Panc1 (cell line): ENCODE measurements at regions not wholly inside any gene's neighbourhood (a gene's known extent, or its start where the extent isn't known, plus 50 kb on each side); places are given as distances from the start of the nearest gene placed in this dataset.

ENCODE experiments used
- ATAC-seq: fragments of 200-7000 bp; cut with Tn5 transposase; 2 replicates; pipeline ENCODE4 v1.9.1; 2020; ENCODE audit warnings: mild to moderate bottlenecking, moderate library complexity
- BruUV-seq: library from RNA; stranded (reverse); fragments of 400-500 nt; replicated peaks from 2 replicates; lab custom pipeline; 2021; lab: Mats Ljungman, UMichigan
- CTCF ChIA-PET: fragments of 300-600 bp; sonication (Branson Sonifier 250); formaldehyde crosslinking; loops from one replicate; lab custom pipeline; 2022; ENCODE audit warnings: antibody characterized with exemption; lab: Charles Lee
- POLR2A ChIA-PET: fragments of 300-600 bp; sonication (Branson Sonifier 250); formaldehyde crosslinking; loops from one replicate; lab custom pipeline; 2022; ENCODE audit warnings: antibody characterized with exemption; lab: Charles Lee
- DNase-seq: peaks from one replicate; pipeline ENCODE4 v3.0.0-alpha.2; 2010; ENCODE audit warnings: low read depth, low spot score
- H3K27ac ChIP-seq: 2 replicates; pipeline ENCODE4 v1.5.1; 2011; ENCODE audit warnings: mild to moderate bottlenecking, low read length, inconsistent platforms
- H3K27me3 ChIP-seq: fragments of 200-500 bp; sonication (Bioruptor generic); 2 replicates; pipeline ENCODE4 v1.6.0; 2014; ENCODE audit warnings: low read length, inconsistent platforms; ENCODE audit not compliant: control insufficient read depth, insufficient read depth
- H3K36me3 ChIP-seq: fragments of 200-500 bp; sonication (Bioruptor generic); 2 replicates; pipeline ENCODE4 v1.5.1; 2014; ENCODE audit warnings: inconsistent platforms, mild to moderate bottlenecking, low read length, moderate library complexity; ENCODE audit not compliant: control insufficient read depth, insufficient read depth
- H3K4me1 ChIP-seq: 2 replicates; pipeline ENCODE4 v1.5.1; 2011; ENCODE audit warnings: inconsistent platforms, mild to moderate bottlenecking, low read length, moderate library complexity; ENCODE audit not compliant: control insufficient read depth, insufficient read depth
- H3K4me3 ChIP-seq, 2 experiments: 2 replicates each; pipeline ENCODE4 v1.5.1; 2011 to 2012; ENCODE audit warnings: low read depth in 2 of 2, low read length in 2 of 2, mild to moderate bottlenecking in 2 of 2, inconsistent platforms in 1 of 2, moderate library complexity in 1 of 2
- H3K9me3 ChIP-seq: fragments of 200-500 bp; sonication (Bioruptor generic); 2 replicates; pipeline ENCODE4 v1.5.1; 2014; ENCODE audit warnings: low read depth, mild to moderate bottlenecking, inconsistent platforms, low read length, moderate library complexity; ENCODE audit not compliant: control insufficient read depth, insufficient read depth
- CTCF ChIP-seq: fragments of 450-650 bp; IDR thresholded peaks from 2 replicates; pipeline ENCODE4 v1.5.1; 2017; ENCODE audit warnings: mild to moderate bottlenecking
- POLR2AphosphoS5 ChIP-seq: IDR thresholded peaks from 2 replicates; pipeline ENCODE4 v1.6.1; 2012; ENCODE audit warnings: mild to moderate bottlenecking, low read depth, low read length, moderate library complexity
- REST ChIP-seq, 2 experiments: IDR thresholded peaks; 2 replicates each; pipeline ENCODE4 v1.6.1; 2011 to 2012; ENCODE audit warnings: low read depth in 2 of 2, control low read depth in 1 of 2, low read length in 1 of 2, mild to moderate bottlenecking in 1 of 2, moderate library complexity in 1 of 2; ENCODE audit not compliant: insufficient read depth in 1 of 2
- SIN3A ChIP-seq: IDR thresholded peaks from 2 replicates; pipeline ENCODE4 v1.6.1; 2012; ENCODE audit warnings: low read depth, mild to moderate bottlenecking, low read length, moderate library complexity, borderline replicate concordance; ENCODE audit not compliant: insufficient read depth
- TCF7L2 ChIP-seq: IDR thresholded peaks from 2 replicates; pipeline ENCODE4 v1.6.1; 2011; ENCODE audit warnings: mild to moderate bottlenecking, low read depth, low read length, inconsistent platforms
- in situ Hi-C: cut with HindIII; loops from 2 replicates; pipeline ENCODE4 v1.10.0; 2016; ENCODE audit warnings: low sequenced_read_pairs, low pct_unique_long_range_greater_than_20kb
- intact Hi-C: fragments of 100-400 bp; cut with micrococcal nuclease; formaldehyde crosslinking; loops from one replicate; pipeline ENCODE4 v1.10.0; 2022; ENCODE audit not compliant: unreplicated experiment

- ChIA-PET POLR2A (no interaction called here), CTCF (no interaction called here)
- no peak for ATAC-seq
- no peaks in the 10 kb centered on the region for H3K4me1 ChIP-seq
- no peak for DNase-seq
- no peak overlapping the region for H3K27ac ChIP-seq
- no peaks in the 10 kb centered on the region for H3K27me3 ChIP-seq
- in situ Hi-C loops (no loop called here), intact Hi-C loops (no loop called here)
- TF ChIP-seq POLR2AphosphoS5 (no peak), CTCF (peak; percentile 40; the same call in 1 of the 2 replicates)
- no peaks in the 10 kb centered on the region for H3K9me3 ChIP-seq
- H3K36me3 ChIP-seq: no peaks in the 10 kb centered on the region
- H3K4me3 ChIP-seq: no peak overlapping the region
- BruUV-seq: no TSS peak
These were observed 1602.1 kb downstream of the SI start for GRCh38 chr3:163476179-163476578.

GRCh38 chr3:163474766-163475165 lies 1603.5 kb downstream of the SI start:
- no TSS peak for BruUV-seq
- H3K27ac ChIP-seq: no peak overlapping the region
- H3K4me3 ChIP-seq: no peak overlapping the region
- no peaks in the 10 kb centered on the region for H3K4me1 ChIP-seq
- ATAC-seq: no peak
- intact Hi-C loops: no loop called here
- CTCF ChIA-PET: no interaction called here
- no peak for DNase-seq
- H3K36me3 ChIP-seq: no peaks in the 10 kb centered on the region
- no peak for TF ChIP-seq CTCF
- TF ChIP-seq REST (IDR thresholded peaks at IDR 0.05; ENCODE audit: insufficient read depth in 1 of 2, low read depth in 2 of 2, low read length in 1 of 2): no peak
- TF ChIP-seq TCF7L2: no peak
- no peak for TF ChIP-seq POLR2AphosphoS5
- TF ChIP-seq SIN3A: no peak
- no peaks in the 10 kb centered on the region for H3K27me3 ChIP-seq
- in situ Hi-C loops: no loop called here
- no peaks in the 10 kb centered on the region for H3K9me3 ChIP-seq
- POLR2A ChIA-PET: no interaction called here
